Retinal pigment epithelial cell (primary cell): ENCODE measurements at regions not wholly inside any gene's neighbourhood (a gene's known extent, or its start where the extent isn't known, plus 50 kb on each side); places are given as distances from the start of the nearest gene placed in this dataset.

ENCODE experiments used
- DNase-seq: peaks from one replicate; pipeline ENCODE4 v3.0.0-alpha.2; 2010; ENCODE audit warnings: low read depth
- H3K4me3 ChIP-seq: 2 replicates; pipeline ENCODE4 v1.5.1; 2011; ENCODE audit warnings: mild to moderate bottlenecking, low read length, control low read depth, moderate library complexity
- CTCF ChIP-seq: conservative IDR thresholded peaks from 2 replicates; pipeline ENCODE4 v1.5.1; 2011; ENCODE audit warnings: low read depth, low read length, control low read depth, inconsistent platforms

- no peak for TF ChIP-seq CTCF
- no peak for DNase-seq
- H3K4me3 ChIP-seq, result no peak overlapping the region
These were observed 77.3 kb upstream of the ATP2B2 start for GRCh38 chr3:10582733-10583132.

GRCh38 chr3:10583798-10584708 is 78.7 kb upstream of the ATP2B2 start:
- no peak for DNase-seq
- no peak overlapping the region for H3K4me3 ChIP-seq
- TF ChIP-seq CTCF, result no peak

GRCh38 chr3:10585945-10586344 is 80.6 kb upstream of the ATP2B2 start:
- TF ChIP-seq CTCF, result no peak
- DNase-seq, result no peak
- H3K4me3 ChIP-seq, result no peak overlapping the region

GRCh38 chr3:10594915-10595314 is 89.5 kb upstream of the ATP2B2 start:
- no peak overlapping the region for H3K4me3 ChIP-seq
- no peak for DNase-seq
- TF ChIP-seq CTCF, result no peak

- TF ChIP-seq CTCF, result no peak
These were observed 91.5 kb upstream of the ATP2B2 start for GRCh38 chr3:10596746-10597448.

GRCh38 chr3:10597733-10598132 is 92.3 kb upstream of the ATP2B2 start:
- TF ChIP-seq CTCF, result no peak
- H3K4me3 ChIP-seq, result no peak overlapping the region
- DNase-seq, result no peak

More at GRCh38 chr3:10596746-10597448, 91.5 kb upstream of the ATP2B2 start:
- no peak overlapping the region for H3K4me3 ChIP-seq
- no peak for DNase-seq
